Neuronal stem cell (in vitro differentiated cells): ENCODE measurements at regions not wholly inside any gene's neighbourhood (a gene's known extent, or its start where the extent isn't known, plus 50 kb on each side); places are given as distances from the start of the nearest gene placed in this dataset.

Experiments used
- DNase-seq: peaks from one replicate; pipeline ENCODE4 v3.0.0-alpha.2; 2013; ENCODE audit warnings: low spot score
- H2AFZ ChIP-seq: one replicate; pipeline ENCODE4 v1.6.1; 2013; ENCODE audit warnings: mild to moderate bottlenecking, low read length, inconsistent platforms
- H2AK5ac ChIP-seq: 2 replicates; pipeline ENCODE4 v1.6.1; 2013; ENCODE audit warnings: low read depth, mild to moderate bottlenecking, inconsistent platforms, low read length, moderate library complexity, mixed read lengths
- H2BK120ac ChIP-seq: 2 replicates; pipeline ENCODE4 v1.6.1; 2013; ENCODE audit warnings: low read depth, mild to moderate bottlenecking, inconsistent platforms, low read length, moderate library complexity, mixed read lengths
- H2BK12ac ChIP-seq: one replicate; pipeline ENCODE4 v1.6.1; 2013; ENCODE audit warnings: low read length, inconsistent platforms
- H2BK15ac ChIP-seq: 2 replicates; pipeline ENCODE4 v1.6.1; 2013; ENCODE audit warnings: mild to moderate bottlenecking, low read length, inconsistent platforms, mixed read lengths
- H2BK5ac ChIP-seq: one replicate; pipeline ENCODE4 v1.6.1; 2013; ENCODE audit warnings: inconsistent platforms, mild to moderate bottlenecking, low read length, moderate library complexity
- H3K14ac ChIP-seq: one replicate; pipeline ENCODE4 v1.6.1; 2013; ENCODE audit warnings: low read length, inconsistent platforms
- H3K18ac ChIP-seq: 2 replicates; pipeline ENCODE4 v1.6.1; 2013; ENCODE audit warnings: low read length, inconsistent platforms
- H3K23ac ChIP-seq: 2 replicates; pipeline ENCODE4 v1.6.1; 2013; ENCODE audit warnings: low read depth, mild to moderate bottlenecking, mixed read lengths, low read length, inconsistent platforms; ENCODE audit not compliant: poor library complexity
- H3K27ac ChIP-seq: replicated peaks from 3 replicates; pipeline ENCODE4 v1.5.1; 2013; ENCODE audit warnings: low read length, inconsistent platforms
- H3K27me3 ChIP-seq, 3 experiments: 2 replicates each; pipeline ENCODE4 v1.6.1; 2013; ENCODE audit warnings: low read length in 3 of 3, mild to moderate bottlenecking in 2 of 3, inconsistent platforms in 1 of 3, low read depth in 1 of 3, mixed read lengths in 1 of 3, moderate library complexity in 1 of 3; ENCODE audit not compliant: control insufficient read depth in 3 of 3, insufficient read depth in 3 of 3
- H3K36me3 ChIP-seq, 2 donors: replicated peaks in 1 of 2; 2 replicates each; pipeline ENCODE4 v1.6.1; 2013; ENCODE audit warnings: low read length in 2 of 2; ENCODE audit not compliant: control insufficient read depth in 2 of 2, insufficient read depth in 2 of 2
- H3K4ac ChIP-seq: 2 replicates; pipeline ENCODE4 v1.6.1; 2013; ENCODE audit warnings: inconsistent platforms, mild to moderate bottlenecking, low read length, moderate library complexity
- H3K4me1 ChIP-seq, 2 donors: 1 replicate in 1 of 2; 2 replicates in 1 of 2; pipeline ENCODE4 v1.6.1; 2013; ENCODE audit warnings: low read length in 2 of 2, low read depth in 1 of 2; ENCODE audit not compliant: control insufficient read depth in 2 of 2, insufficient read depth in 1 of 2
- H3K4me2 ChIP-seq: one replicate; pipeline ENCODE4 v1.6.1; 2013; ENCODE audit warnings: mild to moderate bottlenecking, low read length, inconsistent platforms; ENCODE audit not compliant: insufficient read depth, poor library complexity, severe bottlenecking
- H3K4me3 ChIP-seq, 2 donors: 2 replicates each; pipeline ENCODE4 v1.5.1; 2013; ENCODE audit warnings: low read length in 2 of 2, mild to moderate bottlenecking in 2 of 2, inconsistent platforms in 1 of 2, moderate library complexity in 1 of 2
- H3K79me1 ChIP-seq: one replicate; pipeline ENCODE4 v1.6.1; 2013; ENCODE audit warnings: low read depth, mild to moderate bottlenecking, inconsistent platforms, low read length, moderate library complexity
- H3K9ac ChIP-seq: one replicate; pipeline ENCODE4 v1.6.1; 2013; ENCODE audit warnings: mild to moderate bottlenecking, low read depth, low read length, inconsistent platforms; ENCODE audit not compliant: poor library complexity
- H3K9me3 ChIP-seq, 2 donors: replicated peaks in 1 of 2; 2 replicates each; pipeline versions ENCODE3 to v1.6.1; 2013; ENCODE audit warnings: low read length in 2 of 2, mild to moderate bottlenecking in 2 of 2, inconsistent platforms in 1 of 2, low read depth in 1 of 2, mixed read lengths in 1 of 2, moderate library complexity in 1 of 2; ENCODE audit not compliant: control insufficient read depth in 2 of 2, insufficient read depth in 1 of 2
- H4K8ac ChIP-seq: one replicate; pipeline ENCODE4 v1.6.1; 2013; ENCODE audit warnings: low read depth, mild to moderate bottlenecking, inconsistent platforms, low read length, moderate library complexity
- H4K91ac ChIP-seq: one replicate; pipeline ENCODE4 v1.6.1; 2013; ENCODE audit warnings: low read length, low read depth, mild to moderate bottlenecking, inconsistent platforms; ENCODE audit not compliant: poor library complexity
- WGBS, 2 donors: extraction: QIAGEN DNeasy Blood & Tissue Kit; methylation state at CpG; one replicate each; pipeline ENCODE4 v1.1.7; 2013; ENCODE audit warnings: missing lambda C conversion rate in 2 of 2, mixed read lengths in 1 of 2; ENCODE audit not compliant: insufficient read length in 2 of 2, insufficient replicate concordance in 1 of 2; ENCODE audit errors: extremely low coverage in 2 of 2; 5-methylcytosine and 5-hydroxymethylcytosine counted together

DNA sequence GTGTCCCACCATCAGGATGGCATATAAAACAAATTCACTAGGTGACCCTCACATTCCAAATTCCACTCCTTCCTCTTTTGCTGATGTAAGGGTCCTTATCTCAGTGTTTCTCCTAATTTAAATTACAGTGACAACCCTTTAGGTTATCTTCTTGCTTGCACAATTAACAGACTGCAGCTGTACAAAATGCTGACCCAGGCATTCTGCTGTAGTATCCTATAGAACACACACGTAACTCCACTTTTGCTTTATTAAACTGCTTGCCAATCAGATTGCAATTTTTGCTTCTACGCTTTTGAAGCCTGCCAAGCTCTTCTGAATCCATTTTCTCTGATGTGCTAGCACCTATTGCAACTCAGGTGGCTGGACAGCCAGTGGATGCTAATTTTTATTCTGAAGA, 950.3 kb downstream of the TFAP2A start:
- H3K4me3 ChIP-seq: no peak overlapping the region

DNA sequence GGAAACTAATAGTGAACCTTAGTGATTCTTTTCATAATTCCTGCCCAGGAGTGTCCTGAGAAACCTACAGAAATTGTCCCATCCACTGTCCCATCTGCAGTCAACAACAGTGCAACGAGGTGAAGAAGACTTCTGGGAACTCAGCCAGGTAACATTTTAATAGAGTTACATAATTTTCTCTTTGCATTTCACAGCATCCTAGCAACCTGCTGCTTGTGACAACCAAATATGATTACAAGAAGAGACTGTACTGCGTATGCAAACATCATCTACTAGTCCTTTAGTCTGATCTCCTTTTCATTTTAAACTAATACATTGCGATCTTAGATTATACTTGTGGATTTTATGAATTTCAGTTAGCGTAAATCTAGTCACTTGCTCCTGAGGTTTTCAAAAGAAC, 951.6 kb downstream of the TFAP2A start:
- H3K18ac ChIP-seq: no peak overlapping the region
- no peak overlapping the region for H3K4ac ChIP-seq
- DNase-seq: no peak
- no peaks in the 10 kb centered on the region for H3K27me3 ChIP-seq
- no peaks in the 10 kb centered on the region for H3K36me3 ChIP-seq
- no peak overlapping the region for H3K9ac ChIP-seq
- WGBS, 2 donors: no CpG with 5 or more reads among the region's 4 CpGs
- no peak overlapping the region for H3K4me3 ChIP-seq
- no peak overlapping the region for H2BK12ac ChIP-seq
- H4K91ac ChIP-seq: no peak overlapping the region
- no peak overlapping the region for H3K14ac ChIP-seq
- H3K23ac ChIP-seq: no peak overlapping the region
- no peak overlapping the region for H2BK5ac ChIP-seq
- H2BK15ac ChIP-seq: no peak overlapping the region
- no peaks in the 10 kb centered on the region for H3K4me1 ChIP-seq
- no peak overlapping the region for H2AFZ ChIP-seq
- no peak overlapping the region for H3K27ac ChIP-seq
- H4K8ac ChIP-seq: no peak overlapping the region
- peaks cover 2 to 7% of the 10 kb centered on the region in 2 donors for H3K9me3 ChIP-seq
- H3K79me1 ChIP-seq: no peaks in the 10 kb centered on the region
- no peak overlapping the region for H3K4me2 ChIP-seq
- no peak overlapping the region for H2AK5ac ChIP-seq
- no peak overlapping the region for H2BK120ac ChIP-seq

More for the DNA sequence above, 950.3 kb downstream of the TFAP2A start:
- Histone ChIP-seq H3K79me1 (no peaks in the 10 kb centered on the region), H4K8ac (no peak overlapping the region), H3K4me2 (no peak overlapping the region), H3K27ac (no peak overlapping the region), H3K14ac (no peak overlapping the region), H3K27me3 (no peaks in the 10 kb centered on the region), H2BK120ac (no peak overlapping the region), H2BK15ac (no peak overlapping the region), H2AK5ac (no peak overlapping the region), H2BK12ac (no peak overlapping the region), H2AFZ (no peak overlapping the region), H3K36me3 (no peaks in the 10 kb centered on the region), H2BK5ac (no peak overlapping the region), H3K4me1 (no peaks in the 10 kb centered on the region), H3K9me3 (peaks cover 2 to 7% of the 10 kb centered on the region in 2 donors), H3K23ac (no peak overlapping the region), H3K9ac (no peak overlapping the region), H4K91ac (no peak overlapping the region), H3K4ac (no peak overlapping the region), H3K18ac (no peak overlapping the region)
- DNase-seq: no peak
- WGBS, 2 donors: no CpG with 5 or more reads among the region's 2 CpGs

DNA sequence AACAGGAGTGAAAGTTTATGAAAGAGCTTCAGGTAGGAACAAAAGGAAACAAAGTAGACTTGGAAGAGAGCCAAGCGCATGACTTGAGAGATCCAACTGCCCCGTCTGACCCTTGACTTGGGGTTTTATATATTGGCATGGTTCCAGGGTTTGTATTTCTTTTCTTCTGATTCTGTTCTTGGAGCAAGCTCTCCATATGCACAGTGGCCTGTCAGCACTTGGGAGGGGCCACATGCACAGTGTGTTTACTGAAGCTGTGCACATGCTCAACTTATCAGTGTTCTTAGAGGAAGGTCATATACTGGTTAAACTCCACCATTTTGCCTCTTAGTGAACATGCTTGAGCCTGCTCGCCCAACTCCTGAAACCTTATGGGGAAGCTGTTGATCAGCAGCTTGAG, 953.7 kb downstream of the TFAP2A start:
- H3K27me3 ChIP-seq: no peaks in the 10 kb centered on the region
- WGBS, 2 donors: no CpG with 5 or more reads among the region's 3 CpGs

DNA sequence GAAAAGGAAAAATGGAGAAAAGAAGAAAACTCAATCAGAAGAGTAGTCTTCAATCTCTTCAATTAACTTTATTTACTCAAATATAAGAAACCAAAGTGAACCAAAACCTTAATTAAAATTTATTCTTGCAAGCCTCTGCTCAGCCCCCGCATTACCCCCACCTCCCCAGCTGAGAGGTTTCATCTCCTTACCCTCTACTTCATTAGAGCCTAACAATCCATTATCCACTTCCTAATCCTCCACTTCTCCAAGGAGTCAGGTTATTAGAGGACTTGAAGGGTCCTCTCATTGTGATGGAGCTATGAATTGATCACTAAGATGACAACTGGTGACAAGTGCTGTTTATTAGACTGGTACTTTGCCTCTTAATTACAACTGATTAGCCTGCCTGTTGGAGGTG, 956.5 kb downstream of the TFAP2A start:
- H3K9me3 ChIP-seq: peaks cover 2 to 7% of the 10 kb centered on the region in 2 donors
- H4K8ac ChIP-seq: no peak overlapping the region
- no peaks in the 10 kb centered on the region for H3K36me3 ChIP-seq
- H2BK120ac ChIP-seq: no peak overlapping the region
- H3K4me3 ChIP-seq: no peak overlapping the region
- H3K9ac ChIP-seq: no peak overlapping the region
- no peak overlapping the region for H3K14ac ChIP-seq
- no peak overlapping the region for H2AFZ ChIP-seq
- no CpG with 5 or more reads among the region's 1 CpG for WGBS, 2 donors
- no peak overlapping the region for H2AK5ac ChIP-seq
- DNase-seq: no peak
- H3K4me1 ChIP-seq: peaks cover 9 to 22% of the 10 kb centered on the region in 2 donors
- no peak overlapping the region for H3K18ac ChIP-seq
- no peak overlapping the region for H2BK15ac ChIP-seq
- no peak overlapping the region for H2BK12ac ChIP-seq
- H4K91ac ChIP-seq: no peak overlapping the region
- no peak overlapping the region for H3K23ac ChIP-seq
- H3K79me1 ChIP-seq: no peaks in the 10 kb centered on the region
- H3K27ac ChIP-seq: no peak overlapping the region
- no peak overlapping the region for H3K4me2 ChIP-seq
- H3K4ac ChIP-seq: no peak overlapping the region
- no peak overlapping the region for H2BK5ac ChIP-seq
- H3K27me3 ChIP-seq: no peaks in the 10 kb centered on the region

More for the DNA sequence above, 953.7 kb downstream of the TFAP2A start:
- no peak overlapping the region for H3K18ac ChIP-seq
- H3K23ac ChIP-seq: no peak overlapping the region
- H2BK5ac ChIP-seq: no peak overlapping the region
- H3K4ac ChIP-seq: no peak overlapping the region
- no peak overlapping the region for H2AFZ ChIP-seq
- H3K79me1 ChIP-seq: no peaks in the 10 kb centered on the region
- no peak for DNase-seq
- no peak overlapping the region for H3K9ac ChIP-seq
- H4K8ac ChIP-seq: no peak overlapping the region
- no peak overlapping the region for H2BK15ac ChIP-seq
- H3K4me3 ChIP-seq: no peak overlapping the region
- no peak overlapping the region for H4K91ac ChIP-seq
- peaks cover 4 to 12% of the 10 kb centered on the region in 2 donors for H3K4me1 ChIP-seq
- H2AK5ac ChIP-seq: no peak overlapping the region
- H2BK120ac ChIP-seq: no peak overlapping the region
- H3K36me3 ChIP-seq: no peaks in the 10 kb centered on the region
- peaks cover 2 to 7% of the 10 kb centered on the region in 2 donors for H3K9me3 ChIP-seq
- H3K27ac ChIP-seq: no peak overlapping the region
- no peak overlapping the region for H2BK12ac ChIP-seq
- no peak overlapping the region for H3K4me2 ChIP-seq
- H3K14ac ChIP-seq: no peak overlapping the region
